Adrenal gland (tissue), 9 donors: ENCODE measurements at regions not wholly inside any gene's neighbourhood (a gene's known extent, or its start where the extent isn't known, plus 50 kb on each side); places are given as distances from the start of the nearest gene placed in this dataset.
"Not testable (repeated sequence)": the region's sequence is repeated elsewhere in the genome, so short reads cannot be mapped to it uniquely, and the experiment has no call there.

Source experiments
- DNase-seq, 7 donors: peaks; one replicate each; pipeline ENCODE4 v3.0.0-alpha.2; 2019 to 2020
- H3K27ac ChIP-seq, 5 donors: fragments of 200-600 bp; sonication (generic) in 4 of 5; 1 replicate in 3 of 5; 2 replicates in 2 of 5; pipeline versions ENCODE4 v1.5.1 to v1.8.0; 2016 to 2020; ENCODE audit warnings: mild to moderate bottlenecking in 1 of 5
- H3K27me3 ChIP-seq: fragments of 200-600 bp; 2 replicates; pipeline ENCODE4 v1.8.0; 2021
- H3K36me3 ChIP-seq, 2 donors: fragments of 200-600 bp; replicated peaks in 1 of 2; 1 replicate in 1 of 2; 2 replicates in 1 of 2; pipeline versions ENCODE4 v1.5.1 to v1.8.0; 2018 to 2022
- H3K4me1 ChIP-seq, 2 donors: fragments of 200-600 bp; replicated peaks in 1 of 2; 1 replicate in 1 of 2; 2 replicates in 1 of 2; pipeline versions ENCODE4 v1.5.1 to v1.8.0; 2018 to 2021
- H3K4me3 ChIP-seq, 4 donors: fragments of 200-600 bp; sonication (generic) in 3 of 4; one replicate each; pipeline ENCODE4 v1.5.1; 2016 to 2018
- H3K9me3 ChIP-seq, 3 donors: fragments of 200-600 bp; sonication (generic) in 1 of 3; replicated peaks in 1 of 3; 1 replicate in 2 of 3; 2 replicates in 1 of 3; pipeline versions ENCODE4 v1.5.1 to v1.8.0; 2016 to 2021
- CTCF ChIP-seq, 6 experiments: fragments of 450-650 bp in 4 of 6; fragments of 200-600 bp in 2 of 6; sonication (generic) in 1 of 6; IDR thresholded peaks; 1 replicate in 5 of 6; 2 replicates in 1 of 6; pipeline versions ENCODE4 v1.5.1 to v1.8.0; 2016 to 2021; ENCODE audit warnings: antibody characterized with exemption in 6 of 6, mild to moderate bottlenecking in 2 of 6, moderate library complexity in 1 of 6
- POLR2A ChIP-seq, 2 donors: fragments of 450-650 bp; IDR thresholded peaks; one replicate each; pipeline ENCODE4 v1.6.1; 2017; ENCODE audit warnings: antibody characterized with exemption in 2 of 2, mild to moderate bottlenecking in 2 of 2, moderate library complexity in 1 of 2
- WGBS, 4 donors: extraction: QIAGEN DNeasy Blood & Tissue Kit in 2 of 4; methylation state at CpG; one replicate each; pipeline versions ENCODE4 v1.1.5 to v1.1.7; 2013 to 2017; 5-methylcytosine and 5-hydroxymethylcytosine counted together
- intact Hi-C, 2 donors: fragments of 100-400 bp; cut with DNase I; formaldehyde crosslinking; loops; one replicate each; pipeline versions ENCODE4 v1.14.1 to v1.15.0; 2022 to 2023
- donor health status: healthy with polysubstance abuse.
- donor health status: Bipolar disorder and iron deficiency.
- donor health status: DM: yes; HTN: yes; CAD: no.
- donor health status: DM: no; HTN: no; CAD: no.
- donor health status: DM: no; HTN: no; CAD: no.

- no peaks in the 10 kb centered on the region for H3K36me3 ChIP-seq
- no peak for TF ChIP-seq CTCF (IDR thresholded peaks at IDR 0.05)
- TF ChIP-seq POLR2A (IDR thresholded peaks at IDR 0.05) = no peak
- no peaks in the 10 kb centered on the region for H3K9me3 ChIP-seq
- DNase-seq = no peak
- WGBS, 4 donors = 75 to 84% (median 79%) methylated on average over 1 to 2 of the region's 2 CpGs
- no peaks in the 10 kb centered on the region for H3K27me3 ChIP-seq
- H3K4me1 ChIP-seq = no peaks in the 10 kb centered on the region
- intact Hi-C loops = loop anchor here in 1 of 2 donors (10.0 kb wide), 1 partner anchor 170 kb away; the partner anchor contains the start of gene TGFB2
- no peak overlapping the region for H3K27ac ChIP-seq
- H3K4me3 ChIP-seq = no peak overlapping the region
Measured at GRCh38 chr1:218514689-218515088, 169.6 kb downstream of the TGFB2 start.

- Histone ChIP-seq H3K27me3 (no peaks in the 10 kb centered on the region), H3K36me3 (no peaks in the 10 kb centered on the region), H3K4me1 (no peaks in the 10 kb centered on the region), H3K4me3 (no peak overlapping the region), H3K9me3 (no peaks in the 10 kb centered on the region), H3K27ac (no peak overlapping the region)
- intact Hi-C loops = loop anchor here in 1 of 2 donors (10.0 kb wide), 1 partner anchor 172 kb away; the partner anchor contains the start of gene TGFB2
- TF ChIP-seq POLR2A (IDR thresholded peaks at IDR 0.05) = no peak
- no peak for DNase-seq
- 55 to 60% (median 56%) methylated on average over 3 of the region's 3 CpGs for WGBS, 4 donors
Measured at GRCh38 chr1:218516526-218516925, 171.4 kb downstream of the TGFB2 start.

GRCh38 chr1:218517459-218517858 is 172.3 kb downstream of the TGFB2 start:
- no peaks in the 10 kb centered on the region for H3K4me1 ChIP-seq
- no peaks in the 10 kb centered on the region for H3K36me3 ChIP-seq
- WGBS, 4 donors = 61 to 77% (median 74%) methylated on average over 5 of the region's 5 CpGs
- H3K27me3 ChIP-seq = no peaks in the 10 kb centered on the region
- no peak overlapping the region for H3K4me3 ChIP-seq
- H3K27ac ChIP-seq = no peak overlapping the region
- no peaks in the 10 kb centered on the region for H3K9me3 ChIP-seq
- intact Hi-C loops = loop anchor here in 1 of 2 donors (10.0 kb wide), 1 partner anchor 173 kb away; the partner anchor contains the start of gene TGFB2
- DNase-seq = no peak
- TF ChIP-seq CTCF (IDR thresholded peaks at IDR 0.05) (no peak), POLR2A (IDR thresholded peaks at IDR 0.05) (no peak)

- Histone ChIP-seq H3K4me1 (no peaks in the 10 kb centered on the region), H3K27me3 (no peaks in the 10 kb centered on the region), H3K4me3 (no peak overlapping the region), H3K27ac (no peak overlapping the region), H3K9me3 (no peaks in the 10 kb centered on the region), H3K36me3 (no peaks in the 10 kb centered on the region)
- intact Hi-C loops = loop anchor here in 1 of 2 donors (10.0 kb wide), 1 partner anchor 173 kb away; the partner anchor contains the start of gene TGFB2
- 73 to 88% (median 74%) methylated on average over 2 of the region's 2 CpGs for WGBS, 4 donors
- no peak for DNase-seq
- no peak for TF ChIP-seq POLR2A (IDR thresholded peaks at IDR 0.05)
- TF ChIP-seq CTCF (IDR thresholded peaks at IDR 0.05) = no peak
Measured at GRCh38 chr1:218518216-218518740, 173.1 kb downstream of the TGFB2 start.

GRCh38 chr1:218520646-218521045 is 175.5 kb downstream of the TGFB2 start:
- not testable (repeated sequence) for H3K4me1 ChIP-seq, H3K27ac ChIP-seq, H3K36me3 ChIP-seq, H3K4me3 ChIP-seq, H3K9me3 ChIP-seq, H3K27me3 ChIP-seq, DNase-seq
- WGBS, 4 donors = 84 to 89% (median 86%) methylated on average over 4 of the region's 4 CpGs
- intact Hi-C loops = loop anchor here in 1 of 2 donors (5.0 kb wide), 1 partner anchor 183 kb away; no protein-coding TSS in a partner anchor
